ENCODE measurements at regions not wholly inside any gene's neighbourhood (a gene's known extent, or its start where the extent isn't known, plus 50 kb on each side); places are given as distances from the start of the nearest gene placed in this dataset.

- DNase-seq: no peak
- H3K27me3 Mint-ChIP-seq (ENCODE audit: low read depth in 3 of 3): no peaks in the 10 kb centered on the region
- no peak overlapping the region for H3K4me3 Mint-ChIP-seq
- H3K4me1 Mint-ChIP-seq: no peaks in the 10 kb centered on the region
- no peaks in the 10 kb centered on the region for H3K36me3 Mint-ChIP-seq
- peaks cover 0 to 15% (median 6%) of the 10 kb centered on the region in 6 donors for H3K9me3 Mint-ChIP-seq
- no peak overlapping the region for H3K27ac Mint-ChIP-seq
Measured at GRCh38 chr5:123763201-123763600, 251.2 kb downstream of the CSNK1G3 start.

DNA sequence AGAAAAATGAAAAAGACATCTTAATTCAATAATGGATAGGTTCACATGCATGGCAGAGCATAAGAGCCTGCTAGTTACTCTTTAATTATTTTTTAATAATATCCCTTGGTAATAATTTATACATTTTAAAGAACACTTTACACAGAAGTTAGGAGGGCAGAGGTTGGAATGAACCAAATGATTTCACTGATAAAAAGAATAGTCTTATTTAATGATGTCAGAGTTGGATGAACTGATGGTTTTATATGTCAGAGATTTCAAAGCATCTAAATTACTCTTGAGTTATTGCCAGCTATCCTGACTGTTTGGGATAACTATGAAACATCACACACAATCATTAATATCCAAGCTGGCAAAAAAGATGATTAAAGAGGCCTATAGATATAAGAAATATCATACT lies 244.8 kb downstream of the CSNK1G3 start:
- Mint-ChIP-seq H3K36me3 (no peaks in the 10 kb centered on the region), H3K27me3 (ENCODE audit: low read depth in 3 of 3) (no peaks in the 10 kb centered on the region), H3K9me3 (peaks cover 0 to 3% (median 0%) of the 10 kb centered on the region in 6 donors), H3K27ac (no peak overlapping the region), H3K4me1 (no peaks in the 10 kb centered on the region), H3K4me3 (no peak overlapping the region)
- no peak for DNase-seq

DNA sequence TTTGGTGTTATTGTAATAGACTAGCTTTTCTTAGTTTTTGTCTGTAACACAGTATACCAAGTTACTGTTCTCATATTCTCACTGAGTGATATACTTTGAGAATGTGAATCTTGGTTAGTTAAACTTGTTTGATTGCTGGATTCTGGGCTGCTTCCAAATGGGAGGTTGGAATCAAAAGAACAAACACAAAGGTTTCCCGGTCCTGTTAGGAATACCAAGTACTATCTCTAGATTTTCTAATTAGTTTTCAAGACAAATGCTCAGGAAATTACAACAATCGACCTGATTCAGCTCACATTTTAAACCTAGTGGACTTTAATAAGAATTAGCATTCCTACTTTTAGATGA lies 244.3 kb downstream of the CSNK1G3 start:
- H3K27ac Mint-ChIP-seq: no peak overlapping the region
- no peaks in the 10 kb centered on the region for H3K4me1 Mint-ChIP-seq
- no peak overlapping the region for H3K4me3 Mint-ChIP-seq

DNA sequence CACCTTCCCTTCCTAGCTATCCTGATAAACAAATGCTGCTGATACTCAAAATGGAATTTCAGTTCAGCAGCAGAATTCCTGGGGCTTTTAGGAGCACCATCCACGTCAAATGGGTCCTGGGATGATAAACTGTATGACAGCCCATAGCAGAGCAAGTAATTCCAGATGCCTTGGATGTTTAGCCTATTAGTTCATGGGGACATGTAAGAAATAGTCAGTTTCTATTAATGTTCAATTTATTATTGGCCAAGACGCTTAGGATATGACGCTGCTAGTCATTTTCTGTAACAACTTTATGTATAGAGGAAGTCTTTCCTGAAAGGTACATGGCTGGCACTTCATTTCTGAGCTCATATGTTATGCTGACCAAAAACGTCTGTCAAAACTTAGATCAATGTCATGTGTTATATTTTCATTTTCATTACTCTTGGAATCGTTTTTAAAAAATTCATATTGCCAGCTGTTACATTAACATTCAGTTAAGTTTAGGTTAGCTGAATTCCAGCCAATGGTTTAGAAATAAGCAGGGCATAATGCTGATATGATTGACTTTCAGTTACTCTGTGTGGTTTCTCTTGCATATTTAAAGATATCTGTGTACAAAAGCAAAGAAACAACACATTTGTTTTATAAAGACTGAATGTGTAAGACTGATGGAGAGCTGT lies 243.8 kb downstream of the CSNK1G3 start:
- no peak for DNase-seq
- Mint-ChIP-seq H3K27ac (no peak overlapping the region), H3K27me3 (ENCODE audit: low read depth in 3 of 3) (no peaks in the 10 kb centered on the region), H3K9me3 (peaks cover 0 to 3% (median 0%) of the 10 kb centered on the region in 6 donors), H3K4me1 (no peaks in the 10 kb centered on the region), H3K36me3 (no peaks in the 10 kb centered on the region), H3K4me3 (no peak overlapping the region)

More for the DNA sequence above, 244.3 kb downstream of the CSNK1G3 start:
- Mint-ChIP-seq H3K9me3 (peaks cover 0 to 3% (median 0%) of the 10 kb centered on the region in 6 donors), H3K27me3 (ENCODE audit: low read depth in 3 of 3) (no peaks in the 10 kb centered on the region), H3K36me3 (no peaks in the 10 kb centered on the region)
- no peak for DNase-seq

GRCh38 chr5:123754908-123755307 lies 242.9 kb downstream of the CSNK1G3 start:
- no peaks in the 10 kb centered on the region for H3K36me3 Mint-ChIP-seq
- no peak for DNase-seq
- no peaks in the 10 kb centered on the region for H3K4me1 Mint-ChIP-seq
- no peaks in the 10 kb centered on the region for H3K27me3 Mint-ChIP-seq (ENCODE audit: low read depth in 3 of 3)
- peaks cover 0 to 3% (median 0%) of the 10 kb centered on the region in 6 donors for H3K9me3 Mint-ChIP-seq
- H3K4me3 Mint-ChIP-seq: no peak overlapping the region
- H3K27ac Mint-ChIP-seq: no peak overlapping the region

DNA sequence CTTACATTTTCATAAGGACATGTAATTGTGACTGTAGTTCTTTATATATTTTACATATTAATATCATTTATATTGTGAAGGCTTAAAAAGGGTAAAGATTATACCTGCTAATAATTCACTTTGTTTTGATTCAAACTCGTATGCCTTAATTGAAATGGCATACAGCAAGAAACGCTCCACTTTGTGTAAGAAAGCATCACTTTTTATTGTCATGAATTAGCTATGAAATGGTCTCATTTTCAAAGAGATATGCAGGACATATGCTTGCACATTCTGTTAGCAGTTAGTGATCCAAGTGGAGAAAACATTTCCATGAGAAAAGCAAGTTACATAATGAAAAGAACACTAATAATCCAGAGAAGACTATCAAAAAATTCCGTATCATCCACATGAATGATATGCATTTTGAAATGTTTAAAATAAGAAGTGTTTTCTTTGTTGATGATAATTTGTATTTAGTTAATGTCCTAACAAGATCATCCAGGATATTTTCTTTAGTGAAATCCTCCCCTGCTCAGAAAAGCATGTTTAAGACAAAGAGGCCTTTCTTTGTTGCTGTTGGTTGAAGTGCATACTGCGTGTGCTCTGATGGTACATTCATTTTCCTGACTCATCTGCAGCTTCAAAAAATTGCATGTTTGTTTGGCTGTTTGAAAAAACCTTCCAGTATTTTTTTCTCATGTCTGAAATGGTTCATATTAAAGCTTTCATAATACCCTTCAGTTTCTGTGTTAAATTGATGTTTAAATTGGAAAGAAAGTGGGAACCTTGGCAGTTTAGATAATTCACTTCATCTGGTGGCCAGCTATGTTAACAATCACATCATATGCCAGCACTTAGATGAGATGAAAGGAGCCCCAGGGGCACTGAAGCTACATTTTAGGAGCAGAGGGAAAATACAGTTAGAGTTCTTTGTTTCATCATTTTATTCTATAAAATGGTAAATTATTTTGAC lies 242.2 kb downstream of the CSNK1G3 start:
- Mint-ChIP-seq H3K36me3 (no peaks in the 10 kb centered on the region), H3K27ac (no peak overlapping the region), H3K4me1 (no peaks in the 10 kb centered on the region), H3K4me3 (no peak overlapping the region), H3K27me3 (ENCODE audit: low read depth in 3 of 3) (no peaks in the 10 kb centered on the region), H3K9me3 (peaks cover 0 to 3% (median 0%) of the 10 kb centered on the region in 6 donors)
- no peak for DNase-seq

DNA sequence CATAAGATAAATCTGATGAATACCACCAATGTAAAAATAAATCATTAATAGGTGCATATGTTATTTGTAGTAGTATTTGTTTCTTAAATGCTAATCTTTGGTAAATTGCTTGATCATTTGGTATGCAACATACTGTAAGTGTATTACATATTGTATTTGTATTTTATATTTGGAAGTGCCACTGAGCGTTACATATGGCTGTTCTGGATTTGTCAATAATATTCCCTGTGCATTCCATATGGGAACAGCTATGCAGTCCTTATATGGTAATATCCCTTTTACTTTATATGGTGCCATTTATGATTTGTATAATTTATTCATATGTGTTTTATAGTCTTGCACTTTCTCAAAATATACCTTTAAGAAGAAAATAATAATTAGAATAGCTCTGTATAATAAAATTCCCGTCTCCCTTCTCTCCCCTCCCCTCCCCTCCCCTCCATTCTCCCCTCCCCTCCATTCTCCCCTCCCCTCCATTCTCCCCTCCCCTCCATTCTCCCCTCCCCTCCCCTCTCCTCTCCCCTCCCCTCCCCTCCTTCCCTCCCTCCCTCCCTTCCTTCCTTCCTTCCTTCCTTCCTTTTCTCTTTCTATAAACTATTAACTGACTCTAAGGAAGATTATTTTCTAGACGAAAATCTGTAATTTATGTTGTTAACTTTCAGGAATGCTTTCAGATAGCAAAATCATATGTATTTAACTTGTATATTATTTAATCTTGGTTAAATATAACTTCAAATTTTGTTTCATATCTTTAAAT lies 241.4 kb downstream of the CSNK1G3 start:
- peaks cover 0 to 2% (median 0%) of the 10 kb centered on the region in 3 donors for H3K27me3 Mint-ChIP-seq (ENCODE audit: low read depth in 3 of 3)
- H3K4me3 Mint-ChIP-seq: no peak overlapping the region
- H3K36me3 Mint-ChIP-seq: no peaks in the 10 kb centered on the region
- no peak for DNase-seq
- H3K9me3 Mint-ChIP-seq: no peaks in the 10 kb centered on the region
- H3K4me1 Mint-ChIP-seq: no peaks in the 10 kb centered on the region
- no peak overlapping the region for H3K27ac Mint-ChIP-seq

DNA sequence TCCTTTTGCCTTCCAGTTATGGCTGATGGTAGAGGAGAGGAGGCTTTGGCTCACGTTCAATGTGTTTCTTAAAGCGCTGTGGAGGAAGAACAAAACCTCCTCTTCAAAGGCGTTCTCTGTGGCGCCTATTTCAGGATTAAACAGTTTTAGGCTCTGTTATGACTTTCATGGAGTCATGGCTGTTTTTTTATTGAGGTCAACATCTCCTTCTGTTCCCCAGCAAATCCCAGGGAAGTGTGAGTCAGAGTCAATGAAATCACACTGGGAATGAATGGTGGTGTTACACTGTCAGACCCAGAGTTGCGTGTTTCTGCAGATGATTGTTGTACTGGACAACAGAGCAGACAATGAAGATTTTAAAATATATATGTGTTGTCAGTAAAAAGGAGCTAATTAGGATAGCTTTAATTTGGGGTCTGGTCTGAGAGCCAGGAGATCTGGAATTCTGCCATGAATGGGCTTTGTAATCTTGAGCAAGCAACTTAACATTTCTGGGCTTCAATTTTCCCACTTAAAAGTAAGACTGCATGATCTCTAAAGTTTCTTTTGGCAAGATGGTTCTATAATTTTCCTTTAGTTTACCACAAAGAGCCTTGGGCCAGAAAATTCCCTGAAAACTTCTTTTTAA lies 240.7 kb downstream of the CSNK1G3 start:
- no peaks in the 10 kb centered on the region for H3K4me1 Mint-ChIP-seq
- H3K27ac Mint-ChIP-seq: no peak overlapping the region
- no peaks in the 10 kb centered on the region for H3K36me3 Mint-ChIP-seq

GRCh38 chr5:123751670-123752069 lies 239.7 kb downstream of the CSNK1G3 start:
- H3K4me3 Mint-ChIP-seq: no peak overlapping the region
- no peaks in the 10 kb centered on the region for H3K36me3 Mint-ChIP-seq
- H3K27me3 Mint-ChIP-seq (ENCODE audit: low read depth in 3 of 3): peaks cover 0 to 2% (median 0%) of the 10 kb centered on the region in 3 donors
- H3K9me3 Mint-ChIP-seq: no peaks in the 10 kb centered on the region
- H3K27ac Mint-ChIP-seq: no peak overlapping the region
- DNase-seq: no peak
- no peaks in the 10 kb centered on the region for H3K4me1 Mint-ChIP-seq

More for the DNA sequence above, 240.7 kb downstream of the CSNK1G3 start:
- no peak for DNase-seq
- no peak overlapping the region for H3K4me3 Mint-ChIP-seq
- no peaks in the 10 kb centered on the region for H3K9me3 Mint-ChIP-seq
- H3K27me3 Mint-ChIP-seq (ENCODE audit: low read depth in 3 of 3): peaks cover 0 to 2% (median 0%) of the 10 kb centered on the region in 3 donors

DNA sequence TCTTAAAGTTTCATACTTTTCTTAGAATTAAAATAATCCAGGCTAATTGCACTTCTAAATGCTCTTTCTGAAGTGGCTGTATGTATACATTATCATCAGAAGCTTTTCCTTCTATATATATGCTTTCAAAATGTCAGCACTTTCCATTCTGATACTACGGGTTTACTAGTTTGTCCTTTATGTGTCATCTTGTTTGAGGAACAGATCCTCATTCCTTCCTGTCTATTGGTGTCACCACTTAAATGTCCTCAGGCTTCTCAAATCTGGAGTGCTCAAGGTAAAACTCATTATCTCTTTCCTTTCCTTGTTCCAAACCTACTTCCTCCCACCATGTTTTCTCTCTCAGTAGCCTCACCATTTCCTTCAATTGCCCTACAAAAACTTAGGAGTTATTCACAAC lies 236.3 kb downstream of the CSNK1G3 start:
- Mint-ChIP-seq H3K36me3 (no peaks in the 10 kb centered on the region), H3K27me3 (ENCODE audit: low read depth in 3 of 3) (peaks cover 0 to 2% (median 1%) of the 10 kb centered on the region in 3 donors), H3K27ac (no peak overlapping the region)

DNA sequence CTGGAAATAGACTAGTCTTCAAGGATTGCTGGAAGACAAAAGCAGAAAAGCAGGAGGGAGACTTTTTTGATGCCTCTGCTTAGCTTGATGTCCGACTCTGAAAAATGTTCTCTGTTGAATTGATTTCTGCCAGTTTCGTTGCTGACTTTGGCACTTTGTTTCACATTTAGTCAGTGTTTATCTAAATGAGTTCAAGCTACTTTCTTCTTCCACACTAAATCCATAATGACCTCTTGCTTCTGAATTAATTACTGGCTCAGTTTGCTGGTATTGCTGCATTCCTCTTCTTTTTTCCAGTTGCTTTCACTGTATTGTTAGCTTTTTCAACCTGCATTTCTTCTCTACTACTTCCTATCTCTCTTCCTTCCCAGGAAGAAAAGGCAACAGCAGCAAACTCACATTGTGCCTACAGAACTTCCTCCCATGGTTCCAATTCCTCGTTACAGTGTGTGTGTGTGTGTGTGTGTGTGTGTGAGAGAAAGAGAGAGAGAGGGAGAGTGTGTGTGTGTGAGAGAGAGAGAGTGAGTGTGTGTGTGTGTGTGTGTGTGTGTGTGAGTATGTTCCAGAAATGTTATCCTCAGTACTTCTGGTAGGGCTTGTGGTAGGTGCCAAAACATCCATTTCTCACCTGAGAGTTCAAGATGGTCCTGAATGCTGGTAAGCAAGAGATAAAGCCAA lies 234.8 kb downstream of the CSNK1G3 start:
- H3K9me3 Mint-ChIP-seq: peaks cover 0 to 10% (median 7%) of the 10 kb centered on the region in 6 donors
- H3K36me3 Mint-ChIP-seq: no peaks in the 10 kb centered on the region
- peaks cover 0 to 2% (median 1%) of the 10 kb centered on the region in 3 donors for H3K27me3 Mint-ChIP-seq (ENCODE audit: low read depth in 3 of 3)
- H3K4me3 Mint-ChIP-seq: no peak overlapping the region
- no peaks in the 10 kb centered on the region for H3K4me1 Mint-ChIP-seq
- DNase-seq: no peak
- no peak overlapping the region for H3K27ac Mint-ChIP-seq

More for the DNA sequence above, 236.3 kb downstream of the CSNK1G3 start:
- DNase-seq: no peak
- Mint-ChIP-seq H3K4me1 (no peaks in the 10 kb centered on the region), H3K9me3 (peaks cover 0 to 2% (median 0%) of the 10 kb centered on the region in 6 donors), H3K4me3 (no peak overlapping the region)

DNA sequence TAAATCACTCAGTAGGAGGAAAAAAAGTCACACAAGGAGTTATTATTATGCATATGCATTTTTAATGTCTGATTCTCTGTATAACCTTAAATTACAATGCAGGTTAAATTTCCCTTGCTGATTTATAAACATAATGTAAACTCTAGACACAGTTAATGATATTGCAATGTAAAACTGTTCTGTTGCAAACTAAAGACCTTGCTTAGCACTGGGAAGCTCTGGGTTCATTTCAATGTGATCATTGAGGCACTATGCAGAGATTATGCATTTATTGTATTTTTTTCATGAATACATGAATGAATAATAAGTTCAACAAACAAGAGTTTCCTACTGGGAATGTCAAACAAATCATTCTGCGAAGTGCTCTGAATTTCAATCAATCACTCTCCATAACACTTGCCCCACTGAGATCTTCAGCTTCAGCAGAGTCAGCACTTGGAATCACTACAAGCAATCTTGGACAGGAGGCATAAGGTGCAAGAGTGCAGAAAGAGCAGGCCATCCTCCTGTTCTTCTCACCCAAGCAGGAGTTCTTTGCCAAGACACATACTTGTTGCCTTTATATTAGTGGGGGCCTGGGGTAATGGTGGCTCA lies 232.1 kb downstream of the CSNK1G3 start:
- Mint-ChIP-seq H3K4me1 (no peaks in the 10 kb centered on the region), H3K4me3 (no peak overlapping the region)

DNA sequence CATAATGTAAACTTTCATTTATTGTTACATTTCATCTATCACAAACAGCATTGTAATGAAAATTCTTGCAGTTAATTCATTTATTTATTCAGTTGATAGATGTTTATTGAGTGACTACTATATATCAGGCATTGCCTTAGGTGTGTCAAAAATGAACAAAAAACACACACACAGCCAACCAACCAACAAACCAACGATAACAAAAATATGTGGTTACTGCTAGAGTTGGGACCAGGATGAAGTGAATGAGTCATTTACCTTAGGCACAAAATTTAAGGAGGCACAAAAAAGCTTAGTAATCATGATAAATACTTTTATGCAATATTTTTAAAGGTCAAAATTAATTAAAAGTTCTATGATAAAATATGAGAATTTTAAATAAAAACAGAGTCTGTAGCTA lies 223.4 kb downstream of the CSNK1G3 start:
- no peak overlapping the region for H3K4me3 Mint-ChIP-seq

More for the DNA sequence above, 232.1 kb downstream of the CSNK1G3 start:
- DNase-seq: no peak
- Mint-ChIP-seq H3K36me3 (no peaks in the 10 kb centered on the region), H3K9me3 (peaks cover 0 to 17% (median 8%) of the 10 kb centered on the region in 6 donors), H3K27me3 (ENCODE audit: low read depth in 3 of 3) (peaks cover 0 to 2% (median 1%) of the 10 kb centered on the region in 3 donors), H3K27ac (no peak overlapping the region)

More for the DNA sequence above, 223.4 kb downstream of the CSNK1G3 start:
- peaks cover 0 to 5% (median 1%) of the 10 kb centered on the region in 3 donors for H3K27me3 Mint-ChIP-seq (ENCODE audit: low read depth in 3 of 3)
- H3K9me3 Mint-ChIP-seq: peaks cover 5 to 26% (median 9%) of the 10 kb centered on the region in 6 donors
- no peak for DNase-seq
- H3K27ac Mint-ChIP-seq: no peak overlapping the region
- H3K36me3 Mint-ChIP-seq: no peaks in the 10 kb centered on the region
- no peaks in the 10 kb centered on the region for H3K4me1 Mint-ChIP-seq

Measured in immature natural killer cell (primary cell).